ENCODE measurements at regions not wholly inside any gene's neighbourhood (a gene's known extent, or its start where the extent isn't known, plus 50 kb on each side); places are given as distances from the start of the nearest gene placed in this dataset.

- no peak for DNase-seq
These were observed 261.2 kb downstream of the BMP7 start for GRCh38 chr20:57004951-57005933.

GRCh38 chr20:57006411-57007170 is 259.9 kb downstream of the BMP7 start:
- DNase-seq: no peak

GRCh38 chr20:57007171-57007540 is 259.3 kb downstream of the BMP7 start:
- DNase-seq: no peak

- DNase-seq: no peak
These were observed 258.2 kb downstream of the BMP7 start for GRCh38 chr20:57008217-57008616.

GRCh38 chr20:57009355-57009754 is 257.1 kb downstream of the BMP7 start:
- DNase-seq: no peak

- DNase-seq: no peak
These were observed 256.7 kb downstream of the BMP7 start for GRCh38 chr20:57009775-57010174.

- DNase-seq: no peak
These were observed 253.8 kb downstream of the BMP7 start for GRCh38 chr20:57012691-57013090.

GRCh38 chr20:57013217-57013616 is 253.2 kb downstream of the BMP7 start:
- no peak for DNase-seq

- DNase-seq: no peak
These were observed 252.7 kb downstream of the BMP7 start for GRCh38 chr20:57013741-57014140.

- no peak for DNase-seq
These were observed 246.1 kb downstream of the BMP7 start for GRCh38 chr20:57020364-57020763.

- DNase-seq: no peak
These were observed 244.1 kb downstream of the BMP7 start for GRCh38 chr20:57022306-57022705.

GRCh38 chr20:57023007-57023406 is 243.4 kb downstream of the BMP7 start:
- DNase-seq: no peak

- no peak for DNase-seq
These were observed 242.4 kb downstream of the BMP7 start for GRCh38 chr20:57023997-57024396.

GRCh38 chr20:57024849-57025248 is 241.6 kb downstream of the BMP7 start:
- DNase-seq: no peak

- no peak for DNase-seq
These were observed 241.2 kb downstream of the BMP7 start for GRCh38 chr20:57025261-57025660.

GRCh38 chr20:57025666-57026224 is 240.7 kb downstream of the BMP7 start:
- DNase-seq: no peak

- no peak for DNase-seq
These were observed 238.7 kb downstream of the BMP7 start for GRCh38 chr20:57027777-57028176.

GRCh38 chr20:57030611-57031600 is 235.5 kb downstream of the BMP7 start:
- no peak for DNase-seq

- DNase-seq: no peak
These were observed 234.5 kb downstream of the BMP7 start for GRCh38 chr20:57031867-57032355.

GRCh38 chr20:57032847-57033246 is 233.6 kb downstream of the BMP7 start:
- no peak for DNase-seq

GRCh38 chr20:57034001-57034400 is 232.4 kb downstream of the BMP7 start:
- DNase-seq: no peak

- no peak for DNase-seq
These were observed 228.8 kb downstream of the BMP7 start for GRCh38 chr20:57037689-57038088.

Measured in activated effector memory CD4-positive, alpha-beta T cell treated with anti-CD3 and anti-CD28 coated beads, Interleukin-2, amount 50 U/mL, for 16 hours (primary cell).